Stimulated activated CD4-positive, alpha-beta T cell treated with anti-CD3 and anti-CD28 coated beads, Interleukin-12 subunit alpha, Interleukin-12 subunit beta, amount 100 ng/mL, for 48 hours (primary cell): ENCODE measurements at regions not wholly inside any gene's neighbourhood (a gene's known extent, or its start where the extent isn't known, plus 50 kb on each side); places are given as distances from the start of the nearest gene placed in this dataset.
"Not testable (repeated sequence)": the region's sequence is repeated elsewhere in the genome, so short reads cannot be mapped to it uniquely, and the experiment has no call there.

Experiments
- DNase-seq, 3 donors: peaks; one replicate each; pipeline ENCODE4 v3.0.0-alpha.2; 2020; ENCODE audit warnings: low read depth in 2 of 3, low spot score in 1 of 3

- no peak for DNase-seq
Measured at GRCh38 chr9:21688108-21689102, 114.0 kb upstream of the MTAP start.

- no peak for DNase-seq
Measured at GRCh38 chr9:21689854-21690253, 112.6 kb upstream of the MTAP start.

GRCh38 chr9:21690561-21690960 lies 111.9 kb upstream of the MTAP start:
- DNase-seq = no peak

- no peak for DNase-seq
Measured at GRCh38 chr9:21692390-21692789, 110.0 kb upstream of the MTAP start.

GRCh38 chr9:21694424-21694823 lies 108.0 kb upstream of the MTAP start:
- DNase-seq = no peak

- DNase-seq = no peak
Measured at GRCh38 chr9:21695443-21695842, 107.0 kb upstream of the MTAP start.

- no peak for DNase-seq
Measured at GRCh38 chr9:21695874-21696341, 106.5 kb upstream of the MTAP start.

GRCh38 chr9:21696411-21696871 lies 106.0 kb upstream of the MTAP start:
- DNase-seq = no peak

GRCh38 chr9:21708260-21708711 lies 94.2 kb upstream of the MTAP start:
- DNase-seq = no peak

- no peak for DNase-seq
Measured at GRCh38 chr9:21708856-21709255, 93.6 kb upstream of the MTAP start.

GRCh38 chr9:21709464-21710058 lies 92.9 kb upstream of the MTAP start:
- DNase-seq = peak; percentile 26 to 78 (median 49)

- DNase-seq = peak in 1 of 3 donors; percentile 3
Measured at GRCh38 chr9:21710548-21711191, 91.8 kb upstream of the MTAP start.

- DNase-seq = no peak
Measured at GRCh38 chr9:21711504-21711903, 90.9 kb upstream of the MTAP start.

GRCh38 chr9:21715408-21715807 lies 87.0 kb upstream of the MTAP start:
- no peak for DNase-seq

- DNase-seq = no peak
Measured at GRCh38 chr9:21720758-21721157, 81.7 kb upstream of the MTAP start.

GRCh38 chr9:21727411-21727810 lies 75.0 kb upstream of the MTAP start:
- DNase-seq = not testable (repeated sequence)

- no peak for DNase-seq
Measured at GRCh38 chr9:21728781-21729180, 73.7 kb upstream of the MTAP start.

- no peak for DNase-seq
Measured at GRCh38 chr9:21729648-21730047, 72.8 kb upstream of the MTAP start.

GRCh38 chr9:21730899-21731298 lies 71.5 kb upstream of the MTAP start:
- no peak for DNase-seq

GRCh38 chr9:21741151-21741550 lies 61.3 kb upstream of the MTAP start:
- no peak for DNase-seq

GRCh38 chr9:21744320-21744719 lies 58.1 kb upstream of the MTAP start:
- DNase-seq = no peak

- no peak for DNase-seq
Measured at GRCh38 chr9:21744841-21745240, 57.6 kb upstream of the MTAP start.
